ENCODE measurements at regions not wholly inside any gene's neighbourhood (a gene's known extent, or its start where the extent isn't known, plus 50 kb on each side); places are given as distances from the start of the nearest gene placed in this dataset.

GRCh38 chr7:19944363-19945120, 171.1 kb upstream of the TMEM196 start:
- TF ChIP-seq EZH2 (IDR thresholded peaks at IDR 0.05; ENCODE audit: borderline replicate concordance, low read depth, low read length, poor library complexity, severe bottlenecking), result no peak
- TF ChIP-seq, protein P1, sequence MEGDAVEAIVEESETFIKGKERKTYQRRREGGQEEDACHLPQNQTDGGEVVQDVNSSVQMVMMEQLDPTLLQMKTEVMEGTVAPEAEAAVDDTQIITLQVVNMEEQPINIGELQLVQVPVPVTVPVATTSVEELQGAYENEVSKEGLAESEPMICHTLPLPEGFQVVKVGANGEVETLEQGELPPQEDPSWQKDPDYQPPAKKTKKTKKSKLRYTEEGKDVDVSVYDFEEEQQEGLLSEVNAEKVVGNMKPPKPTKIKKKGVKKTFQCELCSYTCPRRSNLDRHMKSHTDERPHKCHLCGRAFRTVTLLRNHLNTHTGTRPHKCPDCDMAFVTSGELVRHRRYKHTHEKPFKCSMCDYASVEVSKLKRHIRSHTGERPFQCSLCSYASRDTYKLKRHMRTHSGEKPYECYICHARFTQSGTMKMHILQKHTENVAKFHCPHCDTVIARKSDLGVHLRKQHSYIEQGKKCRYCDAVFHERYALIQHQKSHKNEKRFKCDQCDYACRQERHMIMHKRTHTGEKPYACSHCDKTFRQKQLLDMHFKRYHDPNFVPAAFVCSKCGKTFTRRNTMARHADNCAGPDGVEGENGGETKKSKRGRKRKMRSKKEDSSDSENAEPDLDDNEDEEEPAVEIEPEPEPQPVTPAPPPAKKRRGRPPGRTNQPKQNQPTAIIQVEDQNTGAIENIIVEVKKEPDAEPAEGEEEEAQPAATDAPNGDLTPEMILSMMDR (conservative IDR thresholded peaks at IDR 0.05; ENCODE audit: low read depth, low read length), result no peak
